ENCODE measurements at regions not wholly inside any gene's neighbourhood (a gene's known extent, or its start where the extent isn't known, plus 50 kb on each side); places are given as distances from the start of the nearest gene placed in this dataset.

DNA sequence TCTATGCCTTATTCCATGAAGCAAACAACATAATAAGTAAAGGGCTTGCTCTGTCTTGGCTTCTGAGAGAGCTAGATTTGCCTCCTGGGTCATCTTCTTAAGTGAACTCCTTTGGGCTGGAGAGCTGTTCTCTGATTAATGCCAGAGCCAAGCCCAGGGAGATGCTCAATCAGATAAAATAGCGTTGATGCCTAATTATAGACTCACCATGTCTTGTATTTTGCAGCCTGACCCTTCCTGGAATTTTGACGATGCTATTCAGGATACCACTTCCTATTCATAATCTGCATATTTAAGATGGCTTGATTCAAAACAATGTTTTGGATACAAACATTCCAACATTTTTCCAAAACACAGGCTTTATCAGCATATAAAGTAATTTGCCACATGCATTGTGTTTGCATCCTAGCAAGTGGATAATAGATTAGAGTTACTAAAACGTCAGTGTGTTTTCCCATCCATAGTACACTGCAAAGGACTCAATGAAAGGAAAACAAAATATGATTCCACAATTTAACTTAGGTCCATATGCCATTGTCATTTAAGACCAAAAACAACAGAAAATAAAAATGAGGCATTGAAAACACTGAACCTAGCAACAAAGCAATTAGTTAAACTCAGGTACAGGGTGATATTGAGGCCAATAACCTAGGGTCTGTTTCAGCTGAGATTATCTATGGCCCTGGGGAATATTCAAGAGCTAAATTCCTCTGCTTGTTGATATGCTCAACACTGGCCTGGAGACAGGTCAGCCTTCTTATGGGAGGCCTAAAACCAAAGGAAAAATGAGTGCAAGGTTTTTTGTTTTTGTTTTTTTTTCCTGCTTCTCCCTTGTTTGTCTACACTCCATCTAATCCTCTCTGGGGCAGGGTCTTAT, 184.2 kb upstream of the FOXN3 start:
- DNase-seq: no peak

DNA sequence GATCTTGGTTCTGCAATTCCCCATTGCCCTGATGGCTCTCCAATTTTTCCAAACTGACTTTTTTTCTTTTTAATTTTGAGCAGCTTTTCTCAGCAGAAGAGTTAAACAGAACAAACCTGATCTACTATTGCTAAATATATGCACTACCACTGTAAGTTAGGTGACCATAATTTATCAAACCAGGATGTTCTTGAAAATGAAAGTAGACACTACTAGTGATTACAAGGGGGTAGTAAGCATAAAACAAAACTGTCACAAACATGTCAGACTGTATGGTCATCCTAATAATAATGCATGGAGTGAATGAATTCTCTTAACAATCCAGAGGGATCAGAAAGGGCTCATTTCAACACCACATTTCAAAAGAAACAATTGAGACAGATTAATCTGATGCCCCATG, 183.0 kb upstream of the FOXN3 start:
- DNase-seq: no peak

DNA sequence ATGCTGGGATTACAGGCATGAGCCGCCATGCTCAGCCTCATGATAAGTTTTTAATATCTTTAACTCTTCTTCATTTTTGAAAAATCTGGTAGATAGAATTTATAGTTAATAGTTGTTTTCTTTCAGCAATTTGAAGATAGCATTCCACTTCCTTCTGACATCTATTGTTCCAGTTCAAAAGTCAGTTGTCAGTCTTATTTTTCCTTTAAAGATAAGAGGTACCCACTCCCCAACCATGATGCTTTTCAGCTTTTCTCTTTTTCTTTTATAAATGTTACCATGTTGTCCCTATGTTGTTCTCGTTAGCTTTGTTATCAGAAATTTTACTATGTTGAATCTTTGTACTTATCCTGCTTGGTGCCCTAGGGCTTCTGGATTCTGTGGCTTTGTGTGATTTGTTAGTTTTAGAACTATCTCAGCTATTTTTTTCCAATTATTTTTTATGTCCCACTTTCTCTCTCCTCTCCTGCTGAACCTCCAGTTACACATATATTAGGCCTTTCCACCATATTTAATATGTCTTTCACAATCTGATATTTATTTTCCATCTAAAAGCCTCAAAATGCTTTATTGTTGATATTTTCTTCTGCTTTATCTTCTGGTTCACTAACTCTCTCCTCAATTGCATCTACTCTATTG, 181.6 kb upstream of the FOXN3 start:
- DNase-seq: no peak

- DNase-seq: no peak
Measured at GRCh38 chr14:89592961-89593360, 175.9 kb upstream of the FOXN3 start.

DNA sequence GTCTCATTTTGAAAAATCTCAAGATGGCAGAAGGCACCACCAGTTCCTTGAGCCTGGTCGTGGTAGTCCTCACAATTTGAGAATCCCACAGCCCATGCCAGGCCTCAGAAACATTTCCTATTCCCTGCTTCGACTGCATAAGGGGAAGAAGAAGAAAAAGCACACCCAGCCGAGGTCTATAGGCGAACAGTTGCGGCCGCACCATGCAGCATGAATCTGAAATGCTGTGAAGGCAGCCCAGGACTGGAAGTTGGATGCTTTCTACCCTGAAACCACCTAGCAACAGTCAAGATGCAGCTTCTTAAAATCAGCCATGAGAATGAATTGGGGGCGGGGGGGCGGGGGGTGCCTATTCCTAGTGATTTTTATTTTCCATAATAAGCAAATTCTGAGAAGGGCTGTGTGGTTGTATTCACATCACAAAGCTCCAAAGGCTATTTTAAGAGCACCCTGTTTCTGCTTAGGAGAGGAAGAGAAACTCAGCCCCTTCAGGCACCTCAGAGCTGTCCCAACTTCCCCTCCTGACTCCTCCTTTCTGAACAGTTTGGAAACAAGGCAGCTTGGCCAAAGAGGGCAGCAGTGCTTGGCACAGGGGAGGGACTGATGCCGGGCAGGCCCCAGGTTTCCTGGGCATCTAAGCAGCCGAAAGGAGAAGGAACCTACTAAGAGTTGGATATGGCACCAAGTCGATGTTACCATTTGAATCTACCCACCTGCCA, 172.5 kb upstream of the FOXN3 start:
- no peak for DNase-seq

DNA sequence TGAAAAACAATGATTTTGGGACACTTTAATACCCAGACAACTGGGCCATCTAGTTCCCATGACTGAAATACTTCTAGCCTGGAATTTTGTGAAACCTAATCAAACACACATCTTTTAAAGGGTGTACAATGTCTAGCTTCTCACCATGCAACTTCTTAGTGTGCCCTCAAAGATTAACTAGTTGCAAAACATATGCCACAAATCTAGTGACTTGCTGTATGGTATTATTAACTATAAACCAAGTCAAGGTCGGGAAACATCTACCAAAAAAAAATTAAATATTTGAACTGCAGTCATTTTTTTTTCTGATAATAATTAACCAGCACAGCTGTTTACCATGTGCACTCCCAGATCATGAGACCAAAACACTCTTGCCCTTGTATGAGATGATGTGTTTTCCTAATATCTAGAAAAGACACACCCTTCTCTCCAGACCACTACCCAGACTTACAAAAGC, 171.8 kb upstream of the FOXN3 start:
- DNase-seq: no peak

DNA sequence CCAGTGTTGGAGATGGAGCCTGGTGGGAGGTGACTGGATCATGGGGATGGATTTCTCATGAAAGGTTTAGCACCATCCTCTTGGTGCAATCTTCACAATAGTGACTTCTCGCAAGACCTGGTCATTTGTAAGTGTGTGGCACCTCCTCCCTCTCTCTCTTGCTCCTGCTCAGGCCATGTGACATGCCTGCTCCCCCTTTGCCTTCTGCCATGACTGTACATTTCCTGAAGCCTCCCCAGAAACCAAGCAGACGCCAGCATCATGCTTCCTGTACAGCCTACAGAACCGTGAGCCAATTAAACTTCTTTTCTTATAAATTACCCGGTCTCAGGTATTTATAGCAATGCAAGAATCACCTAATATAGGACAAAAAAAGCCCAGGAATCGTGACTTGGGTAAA, 171.0 kb upstream of the FOXN3 start:
- no peak for DNase-seq

DNA sequence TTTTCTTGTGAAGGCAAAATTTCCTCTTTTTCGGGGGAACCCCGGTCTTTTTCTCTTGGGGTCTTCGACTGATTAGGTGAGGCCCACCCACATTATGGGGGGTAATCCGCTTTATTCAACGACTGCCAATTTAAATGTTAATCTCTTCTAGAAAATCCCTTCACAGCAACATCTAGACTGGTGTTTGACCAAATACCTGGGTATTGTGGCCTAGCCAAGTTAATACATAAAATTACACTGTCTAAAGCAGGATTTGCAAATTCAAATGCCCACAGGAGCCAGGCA, 170.0 kb upstream of the FOXN3 start:
- DNase-seq: no peak

GRCh38 chr14:89586258-89587135, 169.5 kb upstream of the FOXN3 start:
- DNase-seq: no peak

DNA sequence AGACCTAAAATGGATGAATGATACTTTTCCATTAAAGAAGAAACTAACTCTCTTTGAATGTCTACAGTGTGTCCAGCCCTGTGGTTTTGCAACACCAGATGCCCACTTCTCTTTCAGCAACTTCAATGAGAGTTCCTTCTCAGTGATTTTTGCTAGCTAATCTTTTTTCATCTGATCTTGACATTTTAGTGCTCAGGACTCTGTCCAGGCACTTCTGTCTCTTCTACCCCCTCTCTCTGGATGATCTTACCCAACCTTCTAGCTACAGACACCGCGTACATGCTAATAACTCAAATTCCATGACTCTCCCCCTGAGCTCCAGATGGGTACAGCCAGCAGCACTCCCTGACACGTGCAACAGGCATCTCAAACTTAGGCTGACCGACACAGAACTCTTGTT, 161.1 kb upstream of the FOXN3 start:
- DNase-seq: no peak

GRCh38 chr14:89576960-89577359, 159.9 kb upstream of the FOXN3 start:
- DNase-seq: no peak

GRCh38 chr14:89576145-89576927, 159.3 kb upstream of the FOXN3 start:
- no peak for DNase-seq

DNA sequence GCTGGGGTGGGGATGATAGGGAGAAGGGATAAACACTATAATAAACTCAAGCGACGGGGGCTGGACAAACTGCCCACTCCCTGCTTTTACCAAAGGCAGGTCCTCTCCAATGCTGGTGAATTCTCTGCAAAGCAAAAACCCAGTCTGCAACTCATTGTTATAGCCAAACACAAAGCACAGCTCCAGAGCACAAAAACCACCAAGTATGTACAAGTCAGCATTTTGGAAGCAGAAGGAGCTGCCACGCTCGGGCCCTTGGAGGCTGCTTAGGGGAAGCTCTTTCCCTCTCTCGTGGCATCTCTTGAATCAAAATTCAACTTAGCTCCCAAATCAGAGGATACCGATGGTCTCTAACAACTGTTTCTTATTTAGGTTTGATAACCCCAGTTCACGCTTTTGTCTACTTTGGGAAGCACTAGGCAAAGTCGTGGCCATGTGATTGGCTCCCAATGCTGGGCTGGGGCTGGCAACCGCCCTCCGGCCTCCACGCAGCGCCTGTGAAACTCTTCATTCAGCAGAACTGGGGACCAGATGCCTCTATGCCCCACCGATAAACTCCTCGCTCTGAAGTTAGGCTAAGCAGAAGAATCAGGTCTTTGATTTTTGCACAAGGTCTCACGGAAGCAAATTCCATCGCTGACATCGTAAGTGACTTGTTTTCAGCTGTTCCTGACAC, 158.5 kb upstream of the FOXN3 start:
- DNase-seq: no peak

DNA sequence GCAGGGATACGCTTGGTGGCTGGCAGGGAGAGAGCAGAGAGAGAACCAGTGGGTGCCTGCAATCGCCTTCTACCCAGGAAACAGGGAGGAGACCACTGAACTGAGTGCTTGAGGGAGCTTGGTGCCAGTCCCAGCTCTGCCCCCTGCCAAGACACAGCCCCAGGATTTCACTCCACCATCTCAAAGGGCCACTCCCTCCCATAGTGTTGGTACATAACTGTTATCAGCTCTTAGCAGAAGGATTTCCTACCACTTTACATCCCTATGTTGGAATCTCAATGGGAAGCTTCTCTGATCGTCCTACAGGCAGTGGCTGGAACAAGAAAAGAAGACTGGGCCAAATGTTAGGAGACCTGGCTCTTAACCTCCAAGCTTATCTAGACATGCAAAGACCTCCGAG, 157.4 kb upstream of the FOXN3 start:
- DNase-seq: no peak

DNA sequence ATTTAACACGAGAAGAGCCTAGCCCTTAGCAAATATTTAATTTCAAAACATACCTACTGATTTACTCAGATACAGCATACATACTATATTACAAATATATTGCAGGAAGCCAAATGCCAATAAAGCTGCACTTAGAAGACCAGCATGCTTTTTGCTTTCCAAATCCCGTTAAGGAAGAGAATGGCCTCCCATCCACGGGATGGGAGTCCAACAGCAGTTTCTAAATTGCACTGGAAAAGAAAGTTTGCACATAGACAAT, 156.3 kb upstream of the FOXN3 start:
- no peak for DNase-seq

DNA sequence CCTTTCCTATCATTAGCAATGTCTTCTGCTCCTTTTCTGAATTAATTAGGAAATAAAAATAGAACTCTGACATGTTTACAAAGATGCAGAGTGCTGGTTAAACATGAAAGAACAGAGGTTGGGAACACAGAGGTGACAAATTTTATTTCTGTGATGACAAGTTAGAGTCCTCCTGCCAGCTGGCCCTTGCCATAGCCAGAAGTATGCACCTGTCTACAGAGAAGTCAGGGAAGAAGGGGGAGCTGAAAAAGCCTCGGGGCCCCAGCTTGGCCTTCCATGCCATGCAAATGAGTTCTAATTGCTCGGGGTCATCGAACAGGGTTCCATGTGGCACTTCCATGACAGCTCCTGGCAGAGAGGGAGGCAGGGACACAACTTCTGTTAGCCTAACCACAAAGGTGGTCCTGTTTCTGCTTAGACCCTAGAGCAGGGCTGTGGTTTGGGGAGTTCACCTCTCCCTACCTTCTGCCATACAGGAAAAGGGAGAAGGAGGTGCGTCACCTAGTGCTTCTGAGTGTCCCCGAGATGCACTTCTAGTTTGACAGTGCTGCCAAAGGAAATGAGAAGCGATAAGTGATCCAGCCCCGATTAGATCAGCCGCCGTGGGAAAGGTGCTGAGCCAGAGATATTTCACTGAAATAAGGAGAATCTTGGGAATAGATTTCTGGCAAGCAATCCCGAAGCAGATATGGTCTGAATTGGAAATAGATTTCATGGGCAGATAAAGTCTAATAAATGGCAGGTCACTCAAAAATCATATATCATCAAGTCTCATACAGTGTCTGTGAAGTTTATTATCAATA, 155.8 kb upstream of the FOXN3 start:
- DNase-seq: peak; percentile 14

DNA sequence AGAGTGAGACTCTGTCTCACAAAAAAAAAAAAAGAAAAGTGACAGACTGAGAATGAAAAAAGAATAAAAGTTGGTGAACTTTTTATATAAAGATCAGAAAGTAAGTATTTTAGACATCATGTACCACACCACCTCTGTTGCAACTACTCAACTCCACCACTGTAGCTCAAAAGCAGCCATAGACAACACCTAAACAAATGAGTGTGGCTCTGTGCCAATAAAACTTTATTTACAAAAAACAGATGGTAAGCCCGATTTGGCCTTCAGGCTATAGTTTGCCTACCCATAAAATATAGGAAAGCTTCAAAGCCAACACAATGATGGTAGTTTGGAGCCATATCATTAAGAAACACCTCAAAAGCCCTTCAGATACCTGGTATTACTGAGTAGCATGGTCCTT, 154.5 kb upstream of the FOXN3 start:
- DNase-seq: no peak

DNA sequence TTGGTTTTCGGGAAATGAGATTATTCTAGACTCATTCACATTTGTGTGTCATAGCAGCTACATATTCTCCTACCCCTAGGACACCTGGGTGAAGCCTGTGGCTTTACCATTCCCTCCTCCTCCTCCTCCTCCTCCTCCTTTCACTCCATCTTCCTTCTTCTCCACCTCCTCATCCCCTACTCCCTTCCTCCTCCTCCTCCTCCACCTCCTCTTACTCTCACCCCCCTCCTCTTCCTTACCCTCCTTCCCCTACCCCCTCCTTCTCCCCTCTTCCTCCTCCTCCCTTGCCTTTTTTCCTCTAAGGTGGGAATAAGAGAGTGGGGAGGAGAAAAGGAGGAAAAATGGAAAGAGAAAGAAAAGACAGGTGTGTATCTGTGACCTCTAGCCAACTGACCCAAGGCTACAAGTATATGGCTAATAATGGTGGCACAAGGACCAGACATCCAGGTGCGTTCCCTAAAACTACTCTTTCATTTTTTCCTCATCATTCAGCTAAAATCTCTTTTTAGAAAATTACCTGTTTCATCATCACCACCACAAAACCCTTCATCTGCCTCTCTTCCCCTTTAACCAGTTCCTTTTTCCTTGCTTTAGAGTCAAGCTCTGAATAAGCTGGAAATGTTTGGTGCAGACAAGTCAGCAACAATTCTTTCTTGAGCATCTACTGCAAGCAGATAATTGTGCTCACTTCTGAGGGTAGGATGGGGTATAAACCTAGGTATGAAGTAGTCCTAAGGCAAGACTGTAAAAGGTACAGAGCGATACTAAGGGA, 149.8 kb upstream of the FOXN3 start:
- no peak for DNase-seq

GRCh38 chr14:89566180-89566579, 149.1 kb upstream of the FOXN3 start:
- DNase-seq: no peak

DNA sequence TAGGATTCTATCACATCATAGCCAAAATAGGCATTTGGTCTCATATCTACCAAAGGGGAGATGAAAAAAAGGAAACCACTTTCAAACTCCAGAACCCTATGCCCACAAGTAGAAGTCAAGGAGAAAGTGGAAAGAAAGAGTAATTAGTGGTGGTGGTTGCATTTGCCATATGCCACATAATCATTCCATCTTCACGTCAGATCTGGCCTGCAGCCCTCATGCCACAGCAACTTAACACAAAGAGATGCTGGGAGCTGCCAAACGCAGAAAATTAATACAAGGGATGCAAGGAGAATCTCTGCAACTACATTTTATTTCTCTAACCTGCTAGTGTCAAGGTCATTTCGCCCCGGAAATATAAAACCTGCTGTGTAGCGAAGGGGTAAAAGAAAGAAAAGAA, 148.6 kb upstream of the FOXN3 start:
- no peak for DNase-seq

Measured in retina (tissue), 1 donor.